Caco-2 (cell line): ENCODE measurements at regions not wholly inside any gene's neighbourhood (a gene's known extent, or its start where the extent isn't known, plus 50 kb on each side); places are given as distances from the start of the nearest gene placed in this dataset.

Experiments
- BruUV-seq: library from RNA; stranded (reverse); fragments of 400-500 nt; replicated peaks from 2 replicates; lab custom pipeline; 2021; lab: Mats Ljungman, UMichigan
- CTCF ChIA-PET: fragments of 300-600 bp; sonication (Branson Sonifier 250); formaldehyde crosslinking; loops from one replicate; lab custom pipeline; 2022; ENCODE audit warnings: antibody characterized with exemption; lab: Charles Lee
- POLR2A ChIA-PET: fragments of 300-600 bp; sonication (Branson Sonifier 250); formaldehyde crosslinking; loops from one replicate; lab custom pipeline; 2022; ENCODE audit warnings: antibody characterized with exemption; lab: Charles Lee
- DNase-seq, 2 experiments: peaks; one replicate each; pipeline versions ENCODE4 v3.0.0 to v3.0.0-alpha.2; 2020 to 2022
- H3K27me3 ChIP-seq: replicated peaks from 2 replicates; pipeline ENCODE4 v1.6.0; 2011; ENCODE audit warnings: low read length; ENCODE audit not compliant: control insufficient read depth, insufficient read depth
- H3K36me3 ChIP-seq: 2 replicates; pipeline ENCODE4 v1.5.1; 2011; ENCODE audit warnings: low read length; ENCODE audit not compliant: control insufficient read depth, insufficient read depth
- H3K4me1 ChIP-seq: fragments of 250-450 bp; sonication (Bioruptor Pico); 2 replicates; pipeline ENCODE4 v1.5.1; 2020; ENCODE audit warnings: mild to moderate bottlenecking
- H3K4me3 ChIP-seq: 2 replicates; pipeline ENCODE4 v1.5.1; 2011; ENCODE audit warnings: low read depth, mild to moderate bottlenecking, control low read depth, low read length
- H3K9me3 ChIP-seq: fragments of 250-450 bp; sonication (Bioruptor Pico); 2 replicates; pipeline ENCODE4 v1.5.1; 2020; ENCODE audit warnings: mild to moderate bottlenecking, moderate library complexity
- H3K27ac Mint-ChIP-seq: one replicate; pipeline ENCODE4 v1.8.0; 2022; ENCODE audit warnings: mixed read lengths; ENCODE audit not compliant: unreplicated experiment
- H3K27me3 Mint-ChIP-seq: one replicate; pipeline ENCODE4 v1.8.0; 2022; ENCODE audit warnings: mixed read lengths; ENCODE audit not compliant: insufficient read depth, unreplicated experiment
- H3K36me3 Mint-ChIP-seq: one replicate; pipeline ENCODE4 v1.8.0; 2022; ENCODE audit warnings: mild to moderate bottlenecking, mixed read lengths; ENCODE audit not compliant: insufficient read depth, unreplicated experiment
- H3K4me1 Mint-ChIP-seq: one replicate; pipeline ENCODE4 v1.8.0; 2022; ENCODE audit warnings: low read depth, mixed read lengths; ENCODE audit not compliant: unreplicated experiment
- H3K4me3 Mint-ChIP-seq: one replicate; pipeline ENCODE4 v1.8.0; 2022; ENCODE audit warnings: mild to moderate bottlenecking, moderate library complexity, mixed read lengths; ENCODE audit not compliant: unreplicated experiment
- H3K9me3 Mint-ChIP-seq: one replicate; pipeline ENCODE4 v1.8.0; 2022; ENCODE audit warnings: mixed read lengths; ENCODE audit not compliant: unreplicated experiment
- CTCF ChIP-seq, 2 experiments: fragments of 200-600 bp in 1 of 2; IDR thresholded peaks; 1 replicate in 1 of 2; 2 replicates in 1 of 2; pipeline versions ENCODE4 v1.5.1 to v1.8.0; 2011 to 2022; ENCODE audit warnings: antibody characterized with exemption in 1 of 2, control low read depth in 1 of 2, inconsistent platforms in 1 of 2, low read depth in 1 of 2, low read length in 1 of 2, mild to moderate bottlenecking in 1 of 2, moderate library complexity in 1 of 2; ENCODE audit not compliant: insufficient read depth in 1 of 2, severe bottlenecking in 1 of 2, unreplicated experiment in 1 of 2
- intact Hi-C: fragments of 100-400 bp; cut with micrococcal nuclease; formaldehyde crosslinking; loops from one replicate; pipeline ENCODE4 v1.10.0; 2022; ENCODE audit not compliant: unreplicated experiment

- H3K4me3 Mint-ChIP-seq, result no peak overlapping the region
These were observed 78.1 kb upstream of the ETAA1 start for GRCh38 chr2:67318993-67319481.

GRCh38 chr2:67320861-67321587, 76.1 kb upstream of the ETAA1 start:
- POLR2A ChIA-PET, result no interaction called here
- H3K27ac Mint-ChIP-seq, result no peak overlapping the region

More at GRCh38 chr2:67318993-67319481, 78.1 kb upstream of the ETAA1 start:
- Histone ChIP-seq H3K4me1 (no peaks in the 10 kb centered on the region), H3K27me3 (no peaks in the 10 kb centered on the region), H3K36me3 (no peaks in the 10 kb centered on the region), H3K4me3 (no peak overlapping the region), H3K9me3 (no peaks in the 10 kb centered on the region)
- CTCF ChIA-PET, result no interaction called here
- TF ChIP-seq CTCF (IDR thresholded peaks at IDR 0.05; ENCODE audit: insufficient read depth in 1 of 2, low read depth in 1 of 2, low read length in 1 of 2, severe bottlenecking in 1 of 2, unreplicated experiment in 1 of 2), result no peak
- no peaks in the 10 kb centered on the region for H3K9me3 Mint-ChIP-seq
- no peaks in the 10 kb centered on the region for H3K4me1 Mint-ChIP-seq
- H3K27me3 Mint-ChIP-seq, result no peaks in the 10 kb centered on the region
- POLR2A ChIA-PET, result no interaction called here
- H3K36me3 Mint-ChIP-seq, result no peaks in the 10 kb centered on the region
- no peak for DNase-seq
- intact Hi-C loops, result no loop called here
- BruUV-seq, result no TSS peak
- H3K27ac Mint-ChIP-seq, result no peak overlapping the region

GRCh38 chr2:67321588-67321903, 75.6 kb upstream of the ETAA1 start:
- Histone ChIP-seq H3K4me3 (no peak overlapping the region), H3K4me1 (no peaks in the 10 kb centered on the region), H3K36me3 (no peaks in the 10 kb centered on the region), H3K27me3 (no peaks in the 10 kb centered on the region), H3K9me3 (no peaks in the 10 kb centered on the region)
- no peak overlapping the region for H3K4me3 Mint-ChIP-seq
- CTCF ChIA-PET, result no interaction called here
- TF ChIP-seq CTCF (IDR thresholded peaks at IDR 0.05; ENCODE audit: insufficient read depth in 1 of 2, low read depth in 1 of 2, low read length in 1 of 2, severe bottlenecking in 1 of 2, unreplicated experiment in 1 of 2), result no peak
- H3K36me3 Mint-ChIP-seq, result no peaks in the 10 kb centered on the region
- H3K9me3 Mint-ChIP-seq, result no peaks in the 10 kb centered on the region
- H3K4me1 Mint-ChIP-seq, result no peaks in the 10 kb centered on the region
- POLR2A ChIA-PET, result no interaction called here
- intact Hi-C loops, result loop anchor here (5.0 to 10.0 kb wide), 3 partner anchors 337 to 894 kb away; no protein-coding TSS in a partner anchor
- no peak for DNase-seq
- peaks cover 3% of the 10 kb centered on the region for H3K27me3 Mint-ChIP-seq
- no TSS peak for BruUV-seq
- no peak overlapping the region for H3K27ac Mint-ChIP-seq

More at GRCh38 chr2:67320861-67321587, 76.1 kb upstream of the ETAA1 start:
- H3K36me3 ChIP-seq, result no peaks in the 10 kb centered on the region
- no peaks in the 10 kb centered on the region for H3K9me3 ChIP-seq
- intact Hi-C loops, result loop anchor here (5.0 to 10.0 kb wide), 3 partner anchors 336 to 894 kb away; no protein-coding TSS in a partner anchor
- H3K27me3 Mint-ChIP-seq, result peaks cover 3% of the 10 kb centered on the region
- no peaks in the 10 kb centered on the region for H3K27me3 ChIP-seq
- H3K4me3 ChIP-seq, result no peak overlapping the region
- no peaks in the 10 kb centered on the region for H3K36me3 Mint-ChIP-seq
- no peaks in the 10 kb centered on the region for H3K9me3 Mint-ChIP-seq
- DNase-seq, result no peak
- TF ChIP-seq CTCF (IDR thresholded peaks at IDR 0.05; ENCODE audit: insufficient read depth in 1 of 2, low read depth in 1 of 2, low read length in 1 of 2, severe bottlenecking in 1 of 2, unreplicated experiment in 1 of 2), result no peak
- CTCF ChIA-PET, result no interaction called here
- BruUV-seq, result no TSS peak
- H3K4me3 Mint-ChIP-seq, result no peak overlapping the region
- H3K4me1 Mint-ChIP-seq, result no peaks in the 10 kb centered on the region
- no peaks in the 10 kb centered on the region for H3K4me1 ChIP-seq
